Upper lobe of left lung (tissue), 4 donors: ENCODE measurements at regions not wholly inside any gene's neighbourhood (a gene's known extent, or its start where the extent isn't known, plus 50 kb on each side); places are given as distances from the start of the nearest gene placed in this dataset.
"Not testable (repeated sequence)": the region's sequence is repeated elsewhere in the genome, so short reads cannot be mapped to it uniquely, and the experiment has no call there.

Experiments used
- CTCF ChIP-seq, 6 experiments: fragments of 450-650 bp in 4 of 6; fragments of 200-600 bp in 2 of 6; sonication (generic) in 2 of 6; IDR thresholded peaks; one replicate each; pipeline ENCODE4 v1.5.1; 2016 to 2019; ENCODE audit warnings: antibody characterized with exemption in 6 of 6
- EP300 ChIP-seq, 4 donors: sonication (generic); formaldehyde crosslinking; IDR thresholded peaks; one replicate each; pipeline ENCODE4 v1.5.1; 2017; ENCODE audit warnings: antibody characterized with exemption in 4 of 4, control low read depth in 2 of 4
- POLR2A ChIP-seq, 4 donors: fragments of 450-650 bp; IDR thresholded peaks; one replicate each; pipeline ENCODE4 v1.5.1; 2016 to 2017; ENCODE audit warnings: antibody characterized with exemption in 4 of 4, mild to moderate bottlenecking in 2 of 4
- POLR2AphosphoS5 ChIP-seq, 2 donors: sonication (generic); formaldehyde crosslinking; IDR thresholded peaks; one replicate each; pipeline ENCODE4 v1.5.1; 2017; ENCODE audit warnings: antibody characterized with exemption in 2 of 2

GRCh38 chr14:89726226-89726625 is 228.3 kb downstream of the EFCAB11 start:
- not testable (repeated sequence) for TF ChIP-seq POLR2A, CTCF, POLR2AphosphoS5, EP300 (IDR thresholded peaks at IDR 0.05)
